Endothelial cell (in vitro differentiated cells): ENCODE measurements at regions not wholly inside any gene's neighbourhood (a gene's known extent, or its start where the extent isn't known, plus 50 kb on each side); places are given as distances from the start of the nearest gene placed in this dataset.

Source experiments
- DNase-seq: peaks from one replicate; pipeline ENCODE4 v3.0.0; 2021; ENCODE audit warnings: low spot score
- H3K27ac Mint-ChIP-seq: one replicate; pipeline ENCODE4 v1.8.0; 2021; ENCODE audit warnings: mixed read lengths, inconsistent platforms; ENCODE audit not compliant: unreplicated experiment
- H3K27me3 Mint-ChIP-seq: one replicate; pipeline ENCODE4 v1.8.0; 2021; ENCODE audit warnings: mild to moderate bottlenecking, moderate library complexity, mixed read lengths, inconsistent platforms; ENCODE audit not compliant: unreplicated experiment
- H3K36me3 Mint-ChIP-seq: one replicate; pipeline ENCODE4 v1.8.0; 2021; ENCODE audit warnings: mild to moderate bottlenecking, low read depth, mixed read lengths, inconsistent platforms; ENCODE audit not compliant: unreplicated experiment
- H3K4me1 Mint-ChIP-seq: one replicate; pipeline ENCODE4 v1.8.0; 2021; ENCODE audit warnings: mild to moderate bottlenecking, mixed read lengths, inconsistent platforms; ENCODE audit not compliant: unreplicated experiment
- H3K4me3 Mint-ChIP-seq: one replicate; pipeline ENCODE4 v1.8.0; 2021; ENCODE audit warnings: mild to moderate bottlenecking, mixed read lengths, inconsistent platforms; ENCODE audit not compliant: unreplicated experiment
- H3K9me3 Mint-ChIP-seq: one replicate; pipeline ENCODE4 v1.8.0; 2021; ENCODE audit warnings: mixed read lengths, inconsistent platforms; ENCODE audit not compliant: unreplicated experiment
- CTCF ChIP-seq: fragments of 200-600 bp; sonication (generic); IDR thresholded peaks from one replicate; pipeline ENCODE4 v1.5.0; 2021; ENCODE audit warnings: antibody characterized with exemption; ENCODE audit not compliant: unreplicated experiment

- H3K36me3 Mint-ChIP-seq, result no peaks in the 10 kb centered on the region
- H3K9me3 Mint-ChIP-seq, result no peaks in the 10 kb centered on the region
- no peak overlapping the region for H3K27ac Mint-ChIP-seq
- H3K4me1 Mint-ChIP-seq, result no peaks in the 10 kb centered on the region
- no peaks in the 10 kb centered on the region for H3K27me3 Mint-ChIP-seq
- no peak overlapping the region for H3K4me3 Mint-ChIP-seq
- TF ChIP-seq CTCF, result no peak
- DNase-seq, result no peak
Measured at GRCh38 chr14:42715316-42715715, 1108.6 kb downstream of the LRFN5 start.

- Mint-ChIP-seq H3K27me3 (no peaks in the 10 kb centered on the region), H3K27ac (no peak overlapping the region), H3K4me3 (no peak overlapping the region), H3K4me1 (peaks cover 10% of the 10 kb centered on the region), H3K36me3 (no peaks in the 10 kb centered on the region), H3K9me3 (no peaks in the 10 kb centered on the region)
- no peak for TF ChIP-seq CTCF
- no peak for DNase-seq
Measured at GRCh38 chr14:42710071-42710470, 1103.4 kb downstream of the LRFN5 start.

GRCh38 chr14:42703501-42703900 is 1096.8 kb downstream of the LRFN5 start:
- Mint-ChIP-seq H3K9me3 (no peaks in the 10 kb centered on the region), H3K27ac (no peak overlapping the region), H3K36me3 (no peaks in the 10 kb centered on the region), H3K4me1 (peaks cover 12% of the 10 kb centered on the region), H3K4me3 (no peak overlapping the region), H3K27me3 (no peaks in the 10 kb centered on the region)
- DNase-seq, result no peak
- no peak for TF ChIP-seq CTCF

GRCh38 chr14:42687421-42687820 is 1080.7 kb downstream of the LRFN5 start:
- Mint-ChIP-seq H3K27ac (no peak overlapping the region), H3K27me3 (peaks cover 2% of the 10 kb centered on the region), H3K9me3 (no peaks in the 10 kb centered on the region), H3K36me3 (no peaks in the 10 kb centered on the region), H3K4me1 (peaks cover 2% of the 10 kb centered on the region), H3K4me3 (no peak overlapping the region)
- no peak for TF ChIP-seq CTCF
- no peak for DNase-seq

GRCh38 chr14:42683707-42684106 is 1077.0 kb downstream of the LRFN5 start:
- H3K4me3 Mint-ChIP-seq, result no peak overlapping the region
- no peak overlapping the region for H3K27ac Mint-ChIP-seq

More at GRCh38 chr14:42683707-42684106, 1077.0 kb downstream of the LRFN5 start:
- Mint-ChIP-seq H3K9me3 (no peaks in the 10 kb centered on the region), H3K4me1 (peaks cover 2% of the 10 kb centered on the region), H3K27me3 (no peaks in the 10 kb centered on the region), H3K36me3 (no peaks in the 10 kb centered on the region)
- DNase-seq, result no peak
- no peak for TF ChIP-seq CTCF
